H1 (cell line): ENCODE measurements at regions not wholly inside any gene's neighbourhood (a gene's known extent, or its start where the extent isn't known, plus 50 kb on each side); places are given as distances from the start of the nearest gene placed in this dataset.

Experiments used
- CTCF ChIA-PET: fragments of 300-600 bp; sonication (Branson Sonifier 250); formaldehyde crosslinking; loops from one replicate; lab custom pipeline; 2021; ENCODE audit not compliant: partially characterized antibody; lab: Charles Lee
- POLR2A ChIA-PET: fragments of 300-600 bp; sonication (Branson Sonifier 250); formaldehyde crosslinking; loops from one replicate; lab custom pipeline; 2021; ENCODE audit warnings: inconsistent platforms; ENCODE audit not compliant: partially characterized antibody; lab: Charles Lee
- DNase-seq, 2 experiments: peaks; one replicate each; pipeline versions ENCODE4 v3.0.0 to v3.0.0-alpha.2; 2010 to 2022; ENCODE audit warnings: low spot score in 2 of 2, low read depth in 1 of 2, mixed read lengths in 1 of 2
- FAIRE-seq: peaks from 2 replicates; lab custom pipeline; 2011; peaks lifted over from hg19 to GRCh38; lab: Jason Lieb, UNC
- H2AFZ ChIP-seq: 2 replicates; pipeline ENCODE4 v1.8.1; 2012; ENCODE audit warnings: low read length, inconsistent platforms
- H2AK5ac ChIP-seq: 2 replicates; pipeline ENCODE4 v1.6.1; 2013; ENCODE audit warnings: low read depth, low read length
- H2BK120ac ChIP-seq: replicated peaks from 2 replicates; pipeline ENCODE3; 2013; ENCODE audit warnings: low read depth, low read length, inconsistent platforms
- H2BK12ac ChIP-seq: 2 replicates; pipeline ENCODE4 v1.6.1; 2013; ENCODE audit warnings: low read depth, low read length
- H2BK15ac ChIP-seq: 2 replicates; pipeline ENCODE4 v1.6.1; 2013; ENCODE audit warnings: low read length
- H2BK20ac ChIP-seq: 2 replicates; pipeline ENCODE4 v1.6.1; 2013; ENCODE audit warnings: low read length
- H2BK5ac ChIP-seq: 2 replicates; pipeline ENCODE4 v1.6.1; 2013; ENCODE audit warnings: low read depth, low read length
- H3K14ac ChIP-seq: 2 replicates; pipeline ENCODE4 v1.6.1; 2013; ENCODE audit warnings: inconsistent platforms; ENCODE audit not compliant: insufficient read length
- H3K18ac ChIP-seq: 2 replicates; pipeline ENCODE4 v1.6.1; 2013; ENCODE audit warnings: low read length; ENCODE audit errors: extremely low read depth
- H3K23ac ChIP-seq: 2 replicates; pipeline ENCODE4 v1.6.1; 2013; ENCODE audit warnings: inconsistent platforms; ENCODE audit not compliant: insufficient read length
- H3K23me2 ChIP-seq: 2 replicates; pipeline ENCODE4 v1.6.1; 2013; ENCODE audit warnings: low read depth, low read length
- H3K27ac ChIP-seq: 2 replicates; pipeline ENCODE4 v1.6.1; 2011; ENCODE audit warnings: low read depth, low read length, inconsistent platforms
- H3K27me3 ChIP-seq, 4 experiments: replicated peaks in 1 of 4; 1 replicate in 1 of 4; 2 replicates in 3 of 4; pipeline versions ENCODE4 v1.6.1 to v1.8.1; 2011 to 2013; ENCODE audit warnings: low read length in 3 of 4, mild to moderate bottlenecking in 3 of 4, inconsistent platforms in 2 of 4, mixed read lengths in 2 of 4, moderate library complexity in 1 of 4; ENCODE audit not compliant: control insufficient read depth in 3 of 4, insufficient read depth in 3 of 4; ENCODE audit errors: extremely low read depth in 1 of 4
- H3K36me3 ChIP-seq, 4 experiments: 2 replicates each; pipeline versions ENCODE4 v1.6.1 to v1.8.1; 2011 to 2013; ENCODE audit warnings: mild to moderate bottlenecking in 4 of 4, low read length in 3 of 4, moderate library complexity in 2 of 4, control low read depth in 1 of 4, inconsistent platforms in 1 of 4; ENCODE audit not compliant: insufficient read depth in 4 of 4, control insufficient read depth in 2 of 4
- H3K4ac ChIP-seq: replicated peaks from 2 replicates; pipeline ENCODE3; 2013; ENCODE audit warnings: low read length, low read depth, mixed read lengths, inconsistent platforms; ENCODE audit not compliant: insufficient read length
- H3K4me1 ChIP-seq, 4 experiments: replicated peaks in 1 of 4; 1 replicate in 1 of 4; 2 replicates in 3 of 4; pipeline versions ENCODE4 v1.6.1 to v1.8.1; 2011 to 2013; ENCODE audit warnings: low read length in 3 of 4, inconsistent platforms in 2 of 4, mixed read lengths in 1 of 4; ENCODE audit not compliant: insufficient read depth in 4 of 4, control insufficient read depth in 3 of 4
- H3K4me2 ChIP-seq, 2 experiments: 2 replicates each; pipeline versions ENCODE4 v1.6.1 to v1.8.1; 2011 to 2013; ENCODE audit warnings: low read depth in 2 of 2, low read length in 2 of 2, control low read depth in 1 of 2, inconsistent platforms in 1 of 2, mild to moderate bottlenecking in 1 of 2; ENCODE audit not compliant: insufficient read depth in 1 of 2
- H3K4me3 ChIP-seq, 4 experiments: fragments of 200-600, 300-600 bp in 1 of 4; sonication (generic), shearing (Covaris generic), sonication (Bioruptor Twin) in 1 of 4; 2 replicates each; pipeline versions ENCODE4 v1.5.1 to v1.8.1; 2011 to 2016; ENCODE audit warnings: low read length in 4 of 4, low read depth in 3 of 4, control low read depth in 2 of 4, inconsistent platforms in 2 of 4, mild to moderate bottlenecking in 2 of 4, mixed read lengths in 1 of 4, moderate library complexity in 1 of 4; ENCODE audit not compliant: insufficient read depth in 2 of 4; ENCODE audit errors: extremely low read depth in 1 of 4
- H3K56ac ChIP-seq: replicated peaks from 2 replicates; pipeline ENCODE3; 2013; ENCODE audit warnings: low read depth, mild to moderate bottlenecking, mixed read lengths, low read length, inconsistent platforms; ENCODE audit not compliant: insufficient read length
- H3K79me1 ChIP-seq: 2 replicates; pipeline ENCODE4 v1.6.1; 2013; ENCODE audit warnings: low read depth, low read length, control low read depth
- H3K79me2 ChIP-seq, 2 experiments: 2 replicates each; pipeline versions ENCODE4 v1.6.1 to v1.8.1; 2012 to 2013; ENCODE audit warnings: low read length in 2 of 2, mild to moderate bottlenecking in 2 of 2, inconsistent platforms in 1 of 2; ENCODE audit not compliant: insufficient read depth in 2 of 2, control insufficient read depth in 1 of 2
- H3K9ac ChIP-seq, 4 experiments: replicated peaks in 1 of 4; 1 replicate in 1 of 4; 2 replicates in 3 of 4; pipeline versions ENCODE4 v1.6.1 to v1.8.1; 2011 to 2013; ENCODE audit warnings: low read depth in 3 of 4, low read length in 3 of 4, control low read depth in 2 of 4, mild to moderate bottlenecking in 2 of 4, moderate library complexity in 2 of 4, inconsistent platforms in 1 of 4; ENCODE audit errors: extremely low read depth in 1 of 4
- H3K9me3 ChIP-seq, 2 experiments: 2 replicates each; pipeline versions ENCODE4 v1.6.1 to v1.8.1; 2012 to 2013; ENCODE audit warnings: mild to moderate bottlenecking in 2 of 2, moderate library complexity in 2 of 2, control low read depth in 1 of 2, inconsistent platforms in 1 of 2, low read depth in 1 of 2, low read length in 1 of 2, mixed read lengths in 1 of 2; ENCODE audit not compliant: insufficient read depth in 2 of 2
- H4K20me1 ChIP-seq, 2 experiments: replicated peaks in 1 of 2; 2 replicates each; pipeline versions ENCODE3 to v1.8.1; 2011 to 2013; ENCODE audit warnings: inconsistent platforms in 2 of 2, low read length in 2 of 2, mild to moderate bottlenecking in 1 of 2; ENCODE audit not compliant: insufficient read depth in 2 of 2, control insufficient read depth in 1 of 2
- H4K5ac ChIP-seq: 2 replicates; pipeline ENCODE4 v1.6.1; 2013; ENCODE audit warnings: low read length, low read depth, mixed read lengths, inconsistent platforms; ENCODE audit not compliant: insufficient read length
- H4K8ac ChIP-seq: 2 replicates; pipeline ENCODE4 v1.8.0; 2013; ENCODE audit warnings: mild to moderate bottlenecking, moderate library complexity, low read length, inconsistent platforms; ENCODE audit not compliant: insufficient read depth; ENCODE audit errors: extremely low read depth
- H4K91ac ChIP-seq: replicated peaks from 2 replicates; pipeline ENCODE3; 2013; ENCODE audit warnings: low read length, mixed read lengths, inconsistent platforms; ENCODE audit not compliant: insufficient read length
- CEBPB ChIP-seq: IDR thresholded peaks from 2 replicates; pipeline ENCODE4 v1.6.1; 2012; ENCODE audit warnings: low read depth, low read length
- CHD2 ChIP-seq: IDR thresholded peaks from 2 replicates; pipeline ENCODE4 v1.6.1; 2012; ENCODE audit warnings: low read length, improper control_type of control experiment
- CREB1 ChIP-seq: IDR thresholded peaks from 2 replicates; pipeline ENCODE4 v1.6.1; 2012; ENCODE audit warnings: inconsistent platforms
- JUND ChIP-seq: IDR thresholded peaks from 2 replicates; pipeline ENCODE4 v1.6.1; 2011; ENCODE audit warnings: mild to moderate bottlenecking, improper control_type of control experiment, low read length
- KDM1A ChIP-seq: fragments of 200-600, 300-600 bp; sonication (generic); IDR thresholded peaks from 2 replicates; pipeline ENCODE4 v1.7.1; 2016; ENCODE audit warnings: mild to moderate bottlenecking, low read length, borderline replicate concordance
- PHF8 ChIP-seq: fragments of 200-600 bp; sonication (generic); conservative IDR thresholded peaks from 2 replicates; pipeline ENCODE4 v1.7.1; 2012; ENCODE audit warnings: low read depth, mild to moderate bottlenecking, inconsistent platforms, low read length, moderate library complexity
- RAD21 ChIP-seq, 2 experiments: IDR thresholded peaks in 1 of 2; conservative IDR thresholded peaks in 1 of 2; 2 replicates each; pipeline ENCODE4 v1.6.1; 2011; ENCODE audit warnings: low read depth in 2 of 2, low read length in 2 of 2, improper control_type of control experiment in 1 of 2, inconsistent platforms in 1 of 2, mild to moderate bottlenecking in 1 of 2, moderate library complexity in 1 of 2
- SAP30 ChIP-seq: fragments of 300-600 bp; sonication (generic); IDR thresholded peaks from 2 replicates; pipeline ENCODE4 v1.7.1; 2012; ENCODE audit warnings: low read length, moderate library complexity, mild to moderate bottlenecking, inconsistent platforms; ENCODE audit not compliant: insufficient read depth, insufficient replicate concordance
- SP1 ChIP-seq: IDR thresholded peaks from 2 replicates; pipeline ENCODE4 v1.6.1; 2011; ENCODE audit warnings: low read depth, low read length
- SP4 ChIP-seq: IDR thresholded peaks from 2 replicates; pipeline ENCODE4 v1.6.1; 2012; ENCODE audit warnings: low read length, inconsistent platforms
- SRF ChIP-seq: IDR thresholded peaks from 2 replicates; pipeline ENCODE4 v1.6.1; 2011; ENCODE audit warnings: mild to moderate bottlenecking, low read depth, low read length, moderate library complexity
- TAF7 ChIP-seq: optimal IDR thresholded peaks from 2 replicates; pipeline ENCODE3; 2011; ENCODE audit warnings: low read depth, mild to moderate bottlenecking, inconsistent platforms, low read length, moderate library complexity, borderline replicate concordance
- TCF12 ChIP-seq: IDR thresholded peaks from 2 replicates; pipeline ENCODE4 v1.6.1; 2011; ENCODE audit warnings: low read depth, mild to moderate bottlenecking, low read length
- TEAD4 ChIP-seq: IDR thresholded peaks from 2 replicates; pipeline ENCODE4 v1.6.1; 2012; ENCODE audit warnings: low read depth, low read length, inconsistent platforms, mixed read lengths
- WGBS, 2 experiments: shearing (Covaris generic) in 1 of 2; methylation state at CpG; one replicate each; pipeline versions ENCODE4 v1.1.6 to v1.1.7; 2013 to 2015; ENCODE audit warnings: low lambda C conversion rate in 2 of 2, mixed read lengths in 2 of 2, inconsistent platforms in 1 of 2, low coverage in 1 of 2, missing lambda C conversion rate in 1 of 2; ENCODE audit not compliant: insufficient replicate concordance in 2 of 2, insufficient coverage in 1 of 2, insufficient read length in 1 of 2; ENCODE audit errors: extremely low coverage in 1 of 2, missing lambda C conversion rate in 1 of 2; 5-methylcytosine and 5-hydroxymethylcytosine counted together

- Histone ChIP-seq H3K79me2 (no peaks in the 10 kb centered on the region), H4K8ac (no peak overlapping the region), H2BK120ac (no peak overlapping the region), H3K23me2 (no peaks in the 10 kb centered on the region; the same call in 1 of the 2 replicates), H3K56ac (no peak overlapping the region), H3K4me3 (no peak overlapping the region), H3K23ac (no peak overlapping the region), H2AFZ (no peak overlapping the region), H3K14ac (no peak overlapping the region), H2AK5ac (no peak overlapping the region), H3K4ac (no peak overlapping the region), H3K4me2 (no peak overlapping the region), H3K9me3 (no peaks in the 10 kb centered on the region), H4K20me1 (no peaks in the 10 kb centered on the region), H3K27me3 (no peaks in the 10 kb centered on the region), H2BK5ac (no peak overlapping the region), H3K79me1 (no peaks in the 10 kb centered on the region), H2BK12ac (no peak overlapping the region), H4K91ac (no peak overlapping the region), H3K36me3 (no peaks in the 10 kb centered on the region), H3K27ac (no peak overlapping the region), H2BK20ac (no peak overlapping the region), H4K5ac (no peak overlapping the region), H3K4me1 (no peaks in the 10 kb centered on the region; a peak in 1 of 7 replicates), H2BK15ac (no peak overlapping the region), H3K18ac (no peak overlapping the region), H3K9ac (no peak overlapping the region)
- POLR2A ChIA-PET = no interaction called here
- FAIRE-seq = no peak
- no peak for TF ChIP-seq SAP30
- TF ChIP-seq SP4 = no peak
- no peak for TF ChIP-seq KDM1A
- TF ChIP-seq TCF12 = no peak
- no peak for TF ChIP-seq TEAD4
- TF ChIP-seq CREB1 = no peak
- TF ChIP-seq RAD21 (IDR thresholded peaks at IDR 0.05 in 1 of 2, conservative IDR thresholded peaks at IDR 0.05 in 1 of 2; ENCODE audit: low read depth in 2 of 2, low read length in 2 of 2) = no peak
- no peak for TF ChIP-seq SRF
- no peak for TF ChIP-seq JUND
- no peak for TF ChIP-seq SP1
- TF ChIP-seq CHD2 = no peak
- no peak for TF ChIP-seq PHF8
- TF ChIP-seq TAF7 = no peak
- no peak for TF ChIP-seq CEBPB
- CTCF ChIA-PET = no interaction called here
- WGBS, 2 experiments = 85% methylated on average over 2 of the region's 2 CpGs; no CpG with 5 or more reads in 1 of the 2 experiments
- DNase-seq = no peak
Measured at GRCh38 chr4:72954811-72955210, 114.7 kb downstream of the COX18 start.
